Neural cell (in vitro differentiated cells): ENCODE measurements at regions not wholly inside any gene's neighbourhood (a gene's known extent, or its start where the extent isn't known, plus 50 kb on each side); places are given as distances from the start of the nearest gene placed in this dataset.

Source experiments
- H2AFZ ChIP-seq: fragments of 200-600, 300-800 bp; sonication (generic), shearing (Covaris generic); 2 replicates; pipeline ENCODE4 v1.6.0; 2014; ENCODE audit warnings: low read depth, mild to moderate bottlenecking, antibody characterized with exemption, low read length, moderate library complexity
- H3F3A ChIP-seq: fragments of 200-600 bp; shearing (Covaris generic); 2 replicates; pipeline ENCODE4 v1.6.1; 2016; ENCODE audit warnings: mild to moderate bottlenecking, moderate library complexity, mixed read lengths, antibody characterized with exemption, low read length; ENCODE audit not compliant: insufficient read depth, poor library complexity, severe bottlenecking
- H3K27ac ChIP-seq: fragments of 200-600, 300-800 bp; sonication (generic), shearing (Covaris generic); 2 replicates; pipeline ENCODE4 v1.5.1; 2014; ENCODE audit warnings: mild to moderate bottlenecking, low read length, moderate library complexity
- H3K27me3 ChIP-seq: fragments of 300-800, 200-600 bp; sonication (generic), shearing (Covaris generic); 2 replicates; pipeline ENCODE4 v1.6.0; 2014; ENCODE audit warnings: mild to moderate bottlenecking, low read depth, low read length, moderate library complexity; ENCODE audit not compliant: insufficient read depth
- H3K36me3 ChIP-seq: fragments of 300-800, 200-600 bp; sonication (generic), shearing (Covaris generic); 2 replicates; pipeline ENCODE4 v1.5.1; 2014; ENCODE audit warnings: mild to moderate bottlenecking, antibody characterized with exemption, low read length, moderate library complexity; ENCODE audit not compliant: insufficient read depth
- H3K4me2 ChIP-seq: fragments of 300-800, 200-600 bp; sonication (generic), shearing (Covaris generic); 2 replicates; pipeline ENCODE4 v1.6.0; 2014; ENCODE audit warnings: mild to moderate bottlenecking, low read length
- H3K4me3 ChIP-seq: fragments of 300-800, 200-600 bp; sonication (generic), shearing (Covaris generic); 2 replicates; pipeline ENCODE4 v1.5.1; 2014; ENCODE audit warnings: mild to moderate bottlenecking, low read length, moderate library complexity
- H3K79me2 ChIP-seq: fragments of 200-600 bp; shearing (Covaris generic); replicated peaks from 2 replicates; pipeline ENCODE4 v1.6.0; 2014; ENCODE audit warnings: mild to moderate bottlenecking, low read length, moderate library complexity; ENCODE audit not compliant: insufficient read depth
- H3K9ac ChIP-seq: fragments of 300-800, 200-600 bp; sonication (generic), shearing (Covaris generic); 2 replicates; pipeline ENCODE4 v1.6.1; 2016; ENCODE audit warnings: mild to moderate bottlenecking, low read length, mixed read lengths
- H3K9me2 ChIP-seq: fragments of 200-600 bp; shearing (Covaris generic); 2 replicates; pipeline ENCODE4 v1.6.1; 2016; ENCODE audit warnings: mild to moderate bottlenecking, low read length, mixed read lengths; ENCODE audit not compliant: insufficient read depth
- H3K9me3 ChIP-seq: fragments of 200-600, 300-800 bp; sonication (generic), shearing (Covaris generic); 2 replicates; pipeline ENCODE4 v1.6.1; 2016; ENCODE audit warnings: mild to moderate bottlenecking, mixed run types, low read length, moderate library complexity, mixed read lengths
- H4K20me1 ChIP-seq: fragments of 200-600 bp; shearing (Covaris generic); 2 replicates; pipeline ENCODE4 v1.6.1; 2016; ENCODE audit warnings: mild to moderate bottlenecking, mixed run types; ENCODE audit not compliant: insufficient read depth
- CTCF ChIP-seq: fragments of 450-650 bp; IDR thresholded peaks from 2 replicates; pipeline ENCODE4 v1.5.1; 2014; ENCODE audit warnings: antibody characterized with exemption, mild to moderate bottlenecking, moderate library complexity; ENCODE audit not compliant: poor library complexity, severe bottlenecking
- EP300 ChIP-seq: fragments of 450-650 bp; conservative IDR thresholded peaks from 2 replicates; pipeline ENCODE4 v1.6.1; 2014; ENCODE audit warnings: antibody characterized with exemption, mild to moderate bottlenecking, moderate library complexity; ENCODE audit not compliant: poor library complexity, severe bottlenecking
- EZH2 ChIP-seq: fragments of 200-600, 300-800 bp; shearing (Covaris generic), sonication (generic); IDR thresholded peaks from 2 replicates; pipeline ENCODE4 v1.6.1; 2014; ENCODE audit warnings: antibody characterized with exemption, low read length, borderline replicate concordance, mild to moderate bottlenecking; ENCODE audit not compliant: insufficient read depth, poor library complexity, severe bottlenecking
- MXI1 ChIP-seq: fragments of 450-650 bp; conservative IDR thresholded peaks from 2 replicates; pipeline ENCODE4 v1.6.1; 2014; ENCODE audit warnings: antibody characterized with exemption, mild to moderate bottlenecking; ENCODE audit not compliant: poor library complexity, severe bottlenecking
- POLR2AphosphoS5 ChIP-seq: IDR thresholded peaks from 2 replicates; pipeline ENCODE4 v1.6.1; 2012
- RAD21 ChIP-seq: fragments of 450-650 bp; conservative IDR thresholded peaks from 2 replicates; pipeline ENCODE4 v1.6.1; 2014; ENCODE audit warnings: antibody characterized with exemption, mild to moderate bottlenecking, moderate library complexity
- SMC3 ChIP-seq: fragments of 450-650 bp; conservative IDR thresholded peaks from 2 replicates; pipeline ENCODE4 v1.6.1; 2014; ENCODE audit warnings: antibody characterized with exemption, mild to moderate bottlenecking, moderate library complexity; ENCODE audit not compliant: poor library complexity
- TAF1 ChIP-seq: IDR thresholded peaks from 2 replicates; pipeline ENCODE4 v1.6.1; 2012; ENCODE audit warnings: low read depth

- no peak overlapping the region for H3K27ac ChIP-seq
- no peaks in the 10 kb centered on the region for H3K27me3 ChIP-seq
- H3K9me2 ChIP-seq, result no peaks in the 10 kb centered on the region
- no peak for TF ChIP-seq EP300
- TF ChIP-seq EZH2, result no peak
- no peak for TF ChIP-seq TAF1
- TF ChIP-seq MXI1, result no peak
- TF ChIP-seq RAD21, result no peak
- no peak for TF ChIP-seq CTCF
- no peaks in the 10 kb centered on the region for H3F3A ChIP-seq
- H3K4me2 ChIP-seq, result no peak overlapping the region
- no peak overlapping the region for H3K9ac ChIP-seq
- H3K36me3 ChIP-seq, result no peaks in the 10 kb centered on the region
- no peaks in the 10 kb centered on the region for H4K20me1 ChIP-seq
- H3K79me2 ChIP-seq, result no peaks in the 10 kb centered on the region
- H3K9me3 ChIP-seq, result no peaks in the 10 kb centered on the region
- H3K4me3 ChIP-seq, result no peak overlapping the region
- H2AFZ ChIP-seq, result no peak overlapping the region
Observed at GRCh38 chr6:2396846-2397630, 151.6 kb upstream of the GMDS start.

GRCh38 chr6:2396042-2396657 lies 150.7 kb upstream of the GMDS start:
- Histone ChIP-seq H3K27me3 (no peaks in the 10 kb centered on the region), H3F3A (no peaks in the 10 kb centered on the region)

More at GRCh38 chr6:2396042-2396657, 150.7 kb upstream of the GMDS start:
- H3K4me2 ChIP-seq, result no peak overlapping the region
- no peak overlapping the region for H3K9ac ChIP-seq
- H4K20me1 ChIP-seq, result no peaks in the 10 kb centered on the region
- no peak overlapping the region for H3K4me3 ChIP-seq
- no peaks in the 10 kb centered on the region for H3K36me3 ChIP-seq
- no peaks in the 10 kb centered on the region for H3K79me2 ChIP-seq
- H3K27ac ChIP-seq, result no peak overlapping the region
- no peak for TF ChIP-seq EZH2
- no peak for TF ChIP-seq SMC3
- no peak for TF ChIP-seq CTCF
- no peak for TF ChIP-seq POLR2AphosphoS5
- TF ChIP-seq MXI1, result no peak
- no peak for TF ChIP-seq TAF1
- no peaks in the 10 kb centered on the region for H3K9me3 ChIP-seq
- H3K9me2 ChIP-seq, result no peaks in the 10 kb centered on the region
- H2AFZ ChIP-seq, result no peak overlapping the region
